Inflammatory macrophage (primary cell): ENCODE measurements at regions not wholly inside any gene's neighbourhood (a gene's known extent, or its start where the extent isn't known, plus 50 kb on each side); places are given as distances from the start of the nearest gene placed in this dataset.
"Not testable (repeated sequence)": the region's sequence is repeated elsewhere in the genome, so short reads cannot be mapped to it uniquely, and the experiment has no call there.

Source experiments
- DNase-seq, 2 donors: peaks; one replicate each; pipeline ENCODE4 v3.0.0-alpha.2; 2020 to 2022

- not testable (repeated sequence) for DNase-seq
These were observed 60.3 kb downstream of the GOLGA8K start for GRCh38 chr15:32342772-32343199.

- peak in 1 of 2 donors; percentile 1 for DNase-seq
These were observed 60.8 kb downstream of the GOLGA8K start for GRCh38 chr15:32342268-32342667.

GRCh38 chr15:32341530-32341929, 61.6 kb downstream of the GOLGA8K start:
- not testable (repeated sequence) for DNase-seq

- not testable (repeated sequence) for DNase-seq
These were observed 66.3 kb downstream of the GOLGA8K start for GRCh38 chr15:32336804-32337203.

- DNase-seq: not testable (repeated sequence)
These were observed 79.7 kb downstream of the GOLGA8K start for GRCh38 chr15:32323353-32323752.

- not testable (repeated sequence) for DNase-seq
These were observed 83.8 kb downstream of the GOLGA8K start for GRCh38 chr15:32319247-32319646.

GRCh38 chr15:32316482-32316881, 86.6 kb downstream of the GOLGA8K start:
- not testable (repeated sequence) for DNase-seq

- DNase-seq: not testable (repeated sequence)
These were observed 87.8 kb downstream of the GOLGA8K start for GRCh38 chr15:32315079-32315939.

- DNase-seq: not testable (repeated sequence)
These were observed 89.5 kb downstream of the GOLGA8K start for GRCh38 chr15:32313446-32314209.

- DNase-seq: not testable (repeated sequence)
These were observed 90.4 kb downstream of the GOLGA8K start for GRCh38 chr15:32312721-32313120.

- DNase-seq: not testable (repeated sequence)
These were observed 95.5 kb downstream of the GOLGA8K start for GRCh38 chr15:32307592-32307991.

GRCh38 chr15:32276200-32276830, 126.8 kb downstream of the GOLGA8K start:
- not testable (repeated sequence) for DNase-seq

GRCh38 chr15:32253958-32254357, 149.1 kb downstream of the GOLGA8K start:
- DNase-seq: not testable (repeated sequence)

- not testable (repeated sequence) for DNase-seq
These were observed 153.9 kb downstream of the GOLGA8K start for GRCh38 chr15:32249207-32249606.

- DNase-seq: not testable (repeated sequence)
These were observed 159.4 kb downstream of the GOLGA8K start for GRCh38 chr15:32243727-32244126.

GRCh38 chr15:32242780-32243528, 160.1 kb downstream of the GOLGA8K start:
- DNase-seq: not testable (repeated sequence)

- DNase-seq: not testable (repeated sequence)
These were observed 175.5 kb downstream of the GOLGA8K start for GRCh38 chr15:32227410-32228114.

- DNase-seq: no peak
These were observed 180.4 kb downstream of the GOLGA8K start for GRCh38 chr15:32222716-32223115.
